Smooth muscle cell (in vitro differentiated cells): ENCODE measurements at regions not wholly inside any gene's neighbourhood (a gene's known extent, or its start where the extent isn't known, plus 50 kb on each side); places are given as distances from the start of the nearest gene placed in this dataset.

Experiments
- DNase-seq: peaks from one replicate; lab custom pipeline; 2025; ENCODE audit not compliant: unreplicated experiment; lab: John Stamatoyannopoulos, UW
- H2AFZ ChIP-seq: fragments of 200-600 bp; sonication (generic); 2 replicates; pipeline ENCODE4 v1.6.0; 2016; ENCODE audit warnings: antibody characterized with exemption, low read depth, mild to moderate bottlenecking
- H3F3A ChIP-seq: fragments of 200-600 bp; sonication (generic); 2 replicates; pipeline ENCODE4 v1.6.0; 2017; ENCODE audit warnings: antibody characterized with exemption, low read depth
- H3K27ac ChIP-seq: fragments of 200-600 bp; sonication (generic); 2 replicates; pipeline ENCODE4 v1.5.1; 2016; ENCODE audit warnings: low read depth, mild to moderate bottlenecking
- H3K27me3 ChIP-seq: fragments of 200-600 bp; sonication (generic); 2 replicates; pipeline ENCODE4 v1.6.1; 2016; ENCODE audit warnings: low read depth, mild to moderate bottlenecking
- H3K36me3 ChIP-seq: fragments of 200-600 bp; sonication (generic); 2 replicates; pipeline ENCODE4 v1.5.1; 2016; ENCODE audit warnings: low read depth
- H3K4me1 ChIP-seq: fragments of 200-600 bp; sonication (generic); 2 replicates; pipeline ENCODE4 v1.5.1; 2016; ENCODE audit warnings: low read depth
- H3K4me2 ChIP-seq: fragments of 200-600 bp; sonication (generic); 2 replicates; pipeline ENCODE4 v1.6.0; 2016; ENCODE audit warnings: mild to moderate bottlenecking
- H3K4me3 ChIP-seq: fragments of 200-600 bp; sonication (generic); 2 replicates; pipeline ENCODE4 v1.5.1; 2016; ENCODE audit warnings: mild to moderate bottlenecking
- H3K79me2 ChIP-seq: fragments of 200-600 bp; sonication (generic); 2 replicates; pipeline ENCODE4 v1.6.0; 2016; ENCODE audit warnings: low read depth, mild to moderate bottlenecking
- H3K9ac ChIP-seq: fragments of 200-600 bp; sonication (generic); 2 replicates; pipeline ENCODE4 v1.6.0; 2016; ENCODE audit warnings: low read depth
- H3K9me3 ChIP-seq: fragments of 200-600 bp; sonication (generic); replicated peaks from 2 replicates; pipeline ENCODE4 v1.5.1; 2016; ENCODE audit warnings: low read depth
- H4K20me1 ChIP-seq: fragments of 200-600 bp; sonication (generic); 2 replicates; pipeline ENCODE4 v1.6.0; 2016; ENCODE audit warnings: low read depth
- WGBS: methylation state at CpG from one replicate; pipeline ENCODE4 v1.1.7; 2016; ENCODE audit warnings: low lambda C conversion rate; 5-methylcytosine and 5-hydroxymethylcytosine counted together
- TF ChIP-seq, protein P1 (sequence below): fragments of 200-600 bp; sonication (generic); IDR thresholded peaks from 2 replicates; pipeline ENCODE4 v1.5.1; 2017; ENCODE audit warnings: borderline replicate concordance, mild to moderate bottlenecking, antibody characterized with exemption; ENCODE audit not compliant: insufficient read depth, poor library complexity, severe bottlenecking

DNA sequence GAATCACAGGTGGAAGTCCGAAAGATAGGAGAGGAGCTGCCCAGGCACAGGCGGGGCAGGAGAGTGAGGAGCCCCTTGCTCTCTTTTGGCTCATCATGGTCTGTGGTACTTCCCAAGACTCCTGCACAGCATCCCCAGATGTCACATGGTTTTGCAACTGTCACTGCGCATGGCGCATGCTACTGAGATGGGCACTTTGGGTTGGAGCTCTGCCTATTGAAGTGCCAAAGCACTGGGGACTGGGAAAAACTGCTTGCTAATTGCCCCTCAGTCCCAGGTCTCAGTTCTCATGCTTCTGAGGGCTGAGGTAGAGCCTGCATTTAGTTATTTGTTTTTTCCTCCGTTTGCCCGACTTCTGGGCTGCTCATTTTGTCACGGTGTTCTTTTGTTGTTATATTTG lies 156.8 kb upstream of the CDH13 start:
- Histone ChIP-seq H3K9ac (no peak overlapping the region), H3K79me2 (no peaks in the 10 kb centered on the region), H3F3A (no peaks in the 10 kb centered on the region), H3K36me3 (no peaks in the 10 kb centered on the region), H4K20me1 (no peaks in the 10 kb centered on the region), H2AFZ (no peak overlapping the region), H3K27ac (no peak overlapping the region), H3K4me2 (no peak overlapping the region), H3K9me3 (no peaks in the 10 kb centered on the region), H3K4me3 (no peak overlapping the region), H3K27me3 (peaks cover 13% of the 10 kb centered on the region), H3K4me1 (no peaks in the 10 kb centered on the region)
- TF ChIP-seq, protein P1, sequence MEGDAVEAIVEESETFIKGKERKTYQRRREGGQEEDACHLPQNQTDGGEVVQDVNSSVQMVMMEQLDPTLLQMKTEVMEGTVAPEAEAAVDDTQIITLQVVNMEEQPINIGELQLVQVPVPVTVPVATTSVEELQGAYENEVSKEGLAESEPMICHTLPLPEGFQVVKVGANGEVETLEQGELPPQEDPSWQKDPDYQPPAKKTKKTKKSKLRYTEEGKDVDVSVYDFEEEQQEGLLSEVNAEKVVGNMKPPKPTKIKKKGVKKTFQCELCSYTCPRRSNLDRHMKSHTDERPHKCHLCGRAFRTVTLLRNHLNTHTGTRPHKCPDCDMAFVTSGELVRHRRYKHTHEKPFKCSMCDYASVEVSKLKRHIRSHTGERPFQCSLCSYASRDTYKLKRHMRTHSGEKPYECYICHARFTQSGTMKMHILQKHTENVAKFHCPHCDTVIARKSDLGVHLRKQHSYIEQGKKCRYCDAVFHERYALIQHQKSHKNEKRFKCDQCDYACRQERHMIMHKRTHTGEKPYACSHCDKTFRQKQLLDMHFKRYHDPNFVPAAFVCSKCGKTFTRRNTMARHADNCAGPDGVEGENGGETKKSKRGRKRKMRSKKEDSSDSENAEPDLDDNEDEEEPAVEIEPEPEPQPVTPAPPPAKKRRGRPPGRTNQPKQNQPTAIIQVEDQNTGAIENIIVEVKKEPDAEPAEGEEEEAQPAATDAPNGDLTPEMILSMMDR: no peak
- 95% methylated on average over 7 of the region's 7 CpGs for WGBS
- DNase-seq: no peak

DNA sequence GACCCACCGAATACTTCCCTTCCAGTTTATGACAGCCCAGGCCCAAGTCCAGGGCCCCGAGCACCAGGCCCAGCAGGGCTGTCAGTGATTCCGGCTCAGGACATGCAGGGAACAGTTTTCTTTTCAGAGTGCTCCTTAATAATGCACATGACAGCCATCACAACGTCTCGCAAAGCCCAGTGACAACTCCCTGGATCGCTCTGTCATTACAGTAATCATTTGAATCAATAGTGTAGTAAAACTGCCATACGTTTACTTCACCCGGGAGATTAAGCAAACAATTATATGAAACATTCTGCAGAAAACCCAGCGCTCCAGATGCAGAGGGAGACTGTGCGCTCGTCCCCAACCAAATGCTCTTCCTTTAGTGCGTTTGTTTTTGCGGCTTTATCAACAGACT lies 162.6 kb upstream of the CDH13 start:
- Histone ChIP-seq H3K4me2 (no peak overlapping the region), H4K20me1 (no peaks in the 10 kb centered on the region), H3K27ac (no peak overlapping the region), H3K4me1 (no peaks in the 10 kb centered on the region), H3K9me3 (no peaks in the 10 kb centered on the region), H3K4me3 (no peak overlapping the region), H3K27me3 (peaks cover 32% of the 10 kb centered on the region), H3K9ac (no peak overlapping the region), H3K36me3 (no peaks in the 10 kb centered on the region), H2AFZ (no peak overlapping the region), H3K79me2 (no peaks in the 10 kb centered on the region), H3F3A (no peaks in the 10 kb centered on the region)
- no peak for DNase-seq
- 74% methylated on average over 13 of the region's 13 CpGs for WGBS
- TF ChIP-seq, protein P1: no peak

DNA sequence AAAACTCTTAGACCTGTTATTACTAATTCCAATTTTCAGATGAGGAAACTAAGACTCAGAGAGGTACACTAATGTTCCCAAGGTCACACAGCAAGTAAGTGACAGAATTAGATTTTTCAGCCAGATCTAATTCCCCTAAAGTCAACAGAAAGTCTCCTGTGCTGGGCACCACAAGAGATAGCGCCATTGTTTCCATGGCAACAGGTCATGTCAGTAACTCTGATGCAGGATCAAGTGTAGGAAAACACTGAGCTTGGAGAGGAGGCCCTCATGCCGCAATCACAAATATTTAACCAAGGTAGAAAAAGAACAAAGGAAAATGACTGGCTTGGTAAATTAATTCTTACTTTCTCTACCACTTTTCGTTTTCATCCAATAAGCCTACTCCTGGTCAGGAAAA lies 166.0 kb upstream of the CDH13 start:
- no peaks in the 10 kb centered on the region for H3F3A ChIP-seq
- H3K79me2 ChIP-seq: no peaks in the 10 kb centered on the region
- WGBS: 92% methylated on average over 3 of the region's 3 CpGs
- H2AFZ ChIP-seq: no peak overlapping the region
- no peak overlapping the region for H3K4me3 ChIP-seq
- no peaks in the 10 kb centered on the region for H4K20me1 ChIP-seq
- no peak overlapping the region for H3K4me2 ChIP-seq
- no peak for DNase-seq
- H3K9me3 ChIP-seq: no peaks in the 10 kb centered on the region
- no peaks in the 10 kb centered on the region for H3K4me1 ChIP-seq
- H3K27me3 ChIP-seq: peaks cover 46% of the 10 kb centered on the region
- H3K36me3 ChIP-seq: no peaks in the 10 kb centered on the region
- H3K9ac ChIP-seq: no peak overlapping the region
- H3K27ac ChIP-seq: no peak overlapping the region
- TF ChIP-seq, protein P1: no peak

DNA sequence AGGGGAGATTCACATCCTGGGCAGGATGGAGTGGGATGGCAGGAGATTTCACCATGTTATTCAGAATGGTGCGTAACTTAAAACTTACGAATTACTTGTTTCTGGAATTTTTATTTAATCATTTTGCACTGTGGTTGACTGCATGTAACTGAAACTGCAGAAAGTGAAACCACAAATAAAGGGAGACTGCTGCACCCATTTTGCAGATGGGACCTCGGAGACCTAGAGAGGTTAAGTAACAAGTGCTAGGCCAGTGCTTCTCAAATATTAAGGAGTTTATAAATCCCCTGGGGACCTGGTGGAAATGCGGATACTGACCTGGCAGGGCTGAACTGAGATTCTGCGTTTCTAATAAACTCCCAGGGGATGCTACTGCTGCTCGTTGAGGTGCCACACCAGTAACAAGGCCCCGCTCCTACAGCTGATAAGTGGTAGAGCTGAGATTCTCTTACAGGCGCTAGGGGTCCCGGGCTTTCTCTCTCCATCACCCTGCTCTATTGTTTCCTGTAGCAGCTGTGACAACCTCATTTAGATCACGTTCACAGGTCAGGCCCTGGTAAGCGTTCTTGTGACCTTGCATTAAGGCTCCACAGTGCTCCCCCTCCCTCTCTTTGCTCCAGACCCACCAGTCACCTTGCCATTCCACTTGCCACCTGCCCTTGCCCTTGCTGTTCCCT lies 167.1 kb upstream of the CDH13 start:
- H2AFZ ChIP-seq: no peak overlapping the region
- H3K27me3 ChIP-seq: peaks cover 55% of the 10 kb centered on the region
- DNase-seq: no peak
- no peaks in the 10 kb centered on the region for H3F3A ChIP-seq
- H3K9me3 ChIP-seq: no peaks in the 10 kb centered on the region
- no peak overlapping the region for H3K4me3 ChIP-seq
- H3K79me2 ChIP-seq: no peaks in the 10 kb centered on the region
- TF ChIP-seq, protein P1: no peak
- H3K4me1 ChIP-seq: no peaks in the 10 kb centered on the region
- 56% methylated on average over 11 of the region's 11 CpGs for WGBS
- no peaks in the 10 kb centered on the region for H4K20me1 ChIP-seq
- no peak overlapping the region for H3K4me2 ChIP-seq
- no peak overlapping the region for H3K27ac ChIP-seq
- H3K9ac ChIP-seq: no peak overlapping the region
- H3K36me3 ChIP-seq: no peaks in the 10 kb centered on the region
